HL-60 (cell line): ENCODE measurements at regions not wholly inside any gene's neighbourhood (a gene's known extent, or its start where the extent isn't known, plus 50 kb on each side); places are given as distances from the start of the nearest gene placed in this dataset.

Experiments used
- GABPA ChIP-seq: IDR thresholded peaks from 2 replicates; pipeline ENCODE4 v1.6.1; 2012; ENCODE audit warnings: low read depth
- TF ChIP-seq, protein P1 (sequence below): IDR thresholded peaks from one replicate; pipeline ENCODE4 v1.5.1; 2011; ENCODE audit warnings: low read length, control low read depth, inconsistent platforms; ENCODE audit not compliant: insufficient read depth
- TF ChIP-seq, protein P2 (sequence below): IDR thresholded peaks from 2 replicates; pipeline ENCODE4 v1.6.1; 2012; ENCODE audit warnings: low read depth; ENCODE audit not compliant: insufficient replicate concordance

DNA sequence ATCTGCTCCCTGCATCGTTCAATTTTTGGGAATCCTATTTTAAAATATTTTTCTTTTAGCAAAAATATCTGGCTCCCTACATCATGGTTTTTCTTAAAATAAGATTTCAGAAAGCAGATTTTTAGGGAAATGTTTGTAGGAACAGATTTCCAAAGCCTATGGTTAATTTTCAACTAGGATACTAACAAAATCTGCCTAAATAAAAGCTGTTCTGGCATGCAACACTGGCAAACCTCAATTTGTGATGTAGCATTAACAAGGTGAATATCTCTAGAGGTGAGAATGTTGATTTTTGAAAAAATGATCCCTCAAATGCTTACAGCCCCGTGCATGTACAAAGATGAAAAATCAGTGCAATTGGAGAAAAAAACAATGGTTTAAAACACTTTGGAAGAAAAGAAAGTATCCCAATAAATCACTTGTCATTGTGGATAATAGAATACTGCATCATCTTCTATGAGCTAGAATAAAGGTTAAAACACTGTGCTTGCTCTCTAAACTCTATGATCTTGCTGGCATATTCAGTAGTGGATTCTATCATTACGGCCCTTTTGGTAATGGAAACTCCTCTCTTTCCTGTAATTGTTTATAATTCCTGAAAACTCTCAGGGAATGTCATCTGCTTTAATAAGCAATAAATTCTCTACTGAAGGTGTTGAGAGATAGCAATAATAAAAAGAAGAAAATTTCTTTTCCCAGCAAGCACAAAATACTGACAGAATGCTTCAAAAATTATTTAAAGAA, 97.6 kb downstream of the C4orf33 start:
- TF ChIP-seq, protein P1, sequence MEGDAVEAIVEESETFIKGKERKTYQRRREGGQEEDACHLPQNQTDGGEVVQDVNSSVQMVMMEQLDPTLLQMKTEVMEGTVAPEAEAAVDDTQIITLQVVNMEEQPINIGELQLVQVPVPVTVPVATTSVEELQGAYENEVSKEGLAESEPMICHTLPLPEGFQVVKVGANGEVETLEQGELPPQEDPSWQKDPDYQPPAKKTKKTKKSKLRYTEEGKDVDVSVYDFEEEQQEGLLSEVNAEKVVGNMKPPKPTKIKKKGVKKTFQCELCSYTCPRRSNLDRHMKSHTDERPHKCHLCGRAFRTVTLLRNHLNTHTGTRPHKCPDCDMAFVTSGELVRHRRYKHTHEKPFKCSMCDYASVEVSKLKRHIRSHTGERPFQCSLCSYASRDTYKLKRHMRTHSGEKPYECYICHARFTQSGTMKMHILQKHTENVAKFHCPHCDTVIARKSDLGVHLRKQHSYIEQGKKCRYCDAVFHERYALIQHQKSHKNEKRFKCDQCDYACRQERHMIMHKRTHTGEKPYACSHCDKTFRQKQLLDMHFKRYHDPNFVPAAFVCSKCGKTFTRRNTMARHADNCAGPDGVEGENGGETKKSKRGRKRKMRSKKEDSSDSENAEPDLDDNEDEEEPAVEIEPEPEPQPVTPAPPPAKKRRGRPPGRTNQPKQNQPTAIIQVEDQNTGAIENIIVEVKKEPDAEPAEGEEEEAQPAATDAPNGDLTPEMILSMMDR, result no peak
- TF ChIP-seq, protein P2, sequence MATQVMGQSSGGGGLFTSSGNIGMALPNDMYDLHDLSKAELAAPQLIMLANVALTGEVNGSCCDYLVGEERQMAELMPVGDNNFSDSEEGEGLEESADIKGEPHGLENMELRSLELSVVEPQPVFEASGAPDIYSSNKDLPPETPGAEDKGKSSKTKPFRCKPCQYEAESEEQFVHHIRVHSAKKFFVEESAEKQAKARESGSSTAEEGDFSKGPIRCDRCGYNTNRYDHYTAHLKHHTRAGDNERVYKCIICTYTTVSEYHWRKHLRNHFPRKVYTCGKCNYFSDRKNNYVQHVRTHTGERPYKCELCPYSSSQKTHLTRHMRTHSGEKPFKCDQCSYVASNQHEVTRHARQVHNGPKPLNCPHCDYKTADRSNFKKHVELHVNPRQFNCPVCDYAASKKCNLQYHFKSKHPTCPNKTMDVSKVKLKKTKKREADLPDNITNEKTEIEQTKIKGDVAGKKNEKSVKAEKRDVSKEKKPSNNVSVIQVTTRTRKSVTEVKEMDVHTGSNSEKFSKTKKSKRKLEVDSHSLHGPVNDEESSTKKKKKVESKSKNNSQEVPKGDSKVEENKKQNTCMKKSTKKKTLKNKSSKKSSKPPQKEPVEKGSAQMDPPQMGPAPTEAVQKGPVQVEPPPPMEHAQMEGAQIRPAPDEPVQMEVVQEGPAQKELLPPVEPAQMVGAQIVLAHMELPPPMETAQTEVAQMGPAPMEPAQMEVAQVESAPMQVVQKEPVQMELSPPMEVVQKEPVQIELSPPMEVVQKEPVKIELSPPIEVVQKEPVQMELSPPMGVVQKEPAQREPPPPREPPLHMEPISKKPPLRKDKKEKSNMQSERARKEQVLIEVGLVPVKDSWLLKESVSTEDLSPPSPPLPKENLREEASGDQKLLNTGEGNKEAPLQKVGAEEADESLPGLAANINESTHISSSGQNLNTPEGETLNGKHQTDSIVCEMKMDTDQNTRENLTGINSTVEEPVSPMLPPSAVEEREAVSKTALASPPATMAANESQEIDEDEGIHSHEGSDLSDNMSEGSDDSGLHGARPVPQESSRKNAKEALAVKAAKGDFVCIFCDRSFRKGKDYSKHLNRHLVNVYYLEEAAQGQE, result no peak
- TF ChIP-seq GABPA, result no peak
